ENCODE measurements at regions not wholly inside any gene's neighbourhood (a gene's known extent, or its start where the extent isn't known, plus 50 kb on each side); places are given as distances from the start of the nearest gene placed in this dataset.

- dilution Hi-C loops (cut with MboI; ENCODE audit: extremely low pct_ligation_motif_present, low sequenced_read_pairs): no loop called here
These were observed 269.9 kb upstream of the C1orf174 start for GRCh38 chr1:4169991-4170390.

More at GRCh38 chr1:4169991-4170390, 269.9 kb upstream of the C1orf174 start:
- H3K4me1 ChIP-seq (ENCODE audit: control insufficient read depth, extremely low read depth, insufficient read depth, low read length): no peaks in the 10 kb centered on the region
- no peaks in the 10 kb centered on the region for H3K36me3 ChIP-seq (ENCODE audit: control insufficient read depth in 2 of 2, extremely low read depth in 1 of 2, insufficient read depth in 2 of 2, low read length in 2 of 2)
- TF ChIP-seq MYC (IDR thresholded peaks at IDR 0.05; ENCODE audit: low read depth, low read length) (no peak), POLR2AphosphoS5 (IDR thresholded peaks at IDR 0.05; ENCODE audit: insufficient read depth, low read depth, low read length) (no peak), MAX (IDR thresholded peaks at IDR 0.05; ENCODE audit: insufficient read depth, insufficient read length) (no peak), POLR2A (IDR thresholded peaks at IDR 0.05; ENCODE audit: low read depth, low read length) (no peak), CTCF (IDR thresholded peaks at IDR 0.05; ENCODE audit: extremely low read depth in 1 of 2, insufficient read depth in 1 of 2, low read depth in 1 of 2, low read length in 2 of 2) (no peak), EZH2 (IDR thresholded peaks at IDR 0.05; ENCODE audit: borderline replicate concordance, low read depth, low read length, severe bottlenecking) (no peak), GATA2 (IDR thresholded peaks at IDR 0.05; ENCODE audit: insufficient read depth, insufficient read length, low read depth, low read length) (no peak), JUN (IDR thresholded peaks at IDR 0.05; ENCODE audit: borderline replicate concordance, insufficient read depth, insufficient read length, low read depth) (no peak), FOS (IDR thresholded peaks at IDR 0.05; ENCODE audit: borderline replicate concordance, insufficient read depth, low read length) (no peak)
- ChIA-PET CTCF (no interaction called here), POLR2A (no interaction called here)
- DNase-seq (ENCODE audit: low read depth, low spot score) (no peak), FAIRE-seq (no peak)
- H3K27me3 ChIP-seq (ENCODE audit: control insufficient read depth in 2 of 2, insufficient read depth in 2 of 2, low read length in 2 of 2): no peaks in the 10 kb centered on the region
- H3K4me3 ChIP-seq (replicated peaks in 1 of 3; ENCODE audit: insufficient read depth in 1 of 3, low read depth in 1 of 3, low read length in 3 of 3): no peak overlapping the region
- no peaks in the 10 kb centered on the region for H3K9me1 ChIP-seq (replicated peaks; ENCODE audit: control insufficient read depth, extremely low read depth, insufficient read depth, low read length)
- no peak overlapping the region for H2AFZ ChIP-seq (ENCODE audit: low read depth, low read length)
- intact Hi-C loops (cut with micrococcal nuclease): no loop called here
- H3K27ac ChIP-seq (ENCODE audit: insufficient read depth, low read depth, low read length): no peak overlapping the region
- H3K9ac ChIP-seq (replicated peaks; ENCODE audit: extremely low read depth, insufficient read depth, low read length): no peak overlapping the region
- no peaks in the 10 kb centered on the region for H4K20me1 ChIP-seq (replicated peaks; ENCODE audit: control insufficient read depth, extremely low read depth, insufficient read depth, low read length)
- peaks cover 4% of the 10 kb centered on the region for H3K9me3 ChIP-seq (replicated peaks; ENCODE audit: control insufficient read depth, insufficient read depth, low read length)
- H3K4me2 ChIP-seq (ENCODE audit: insufficient read depth, low read length): no peak overlapping the region
- BruUV-seq (replicated peaks): no TSS peak
- H3K79me2 ChIP-seq (ENCODE audit: control insufficient read depth, insufficient read depth, low read length): no peaks in the 10 kb centered on the region
